NB4 (cell line): ENCODE measurements at regions not wholly inside any gene's neighbourhood (a gene's known extent, or its start where the extent isn't known, plus 50 kb on each side); places are given as distances from the start of the nearest gene placed in this dataset.

ENCODE experiments used
- CTCF ChIP-seq: IDR thresholded peaks from one replicate; pipeline ENCODE4 v1.5.1; 2012; ENCODE audit warnings: low read depth, low read length
- MAX ChIP-seq: IDR thresholded peaks from 2 replicates; pipeline ENCODE4 v1.6.1; 2011; ENCODE audit warnings: low read depth, low read length

- TF ChIP-seq CTCF, result no peak
- TF ChIP-seq MAX, result no peak
These were observed 138.5 kb upstream of the COBL start for GRCh38 chr7:51455086-51455485.
